Activated CD4-positive, alpha-beta T cell treated with anti-CD3 and anti-CD28 coated beads for 48 hours (primary cell): ENCODE measurements at regions not wholly inside any gene's neighbourhood (a gene's known extent, or its start where the extent isn't known, plus 50 kb on each side); places are given as distances from the start of the nearest gene placed in this dataset.
"Not testable (repeated sequence)": the region's sequence is repeated elsewhere in the genome, so short reads cannot be mapped to it uniquely, and the experiment has no call there.

Source experiments
- DNase-seq: peaks from one replicate; pipeline ENCODE4 v3.0.0-alpha.2; 2020

DNA sequence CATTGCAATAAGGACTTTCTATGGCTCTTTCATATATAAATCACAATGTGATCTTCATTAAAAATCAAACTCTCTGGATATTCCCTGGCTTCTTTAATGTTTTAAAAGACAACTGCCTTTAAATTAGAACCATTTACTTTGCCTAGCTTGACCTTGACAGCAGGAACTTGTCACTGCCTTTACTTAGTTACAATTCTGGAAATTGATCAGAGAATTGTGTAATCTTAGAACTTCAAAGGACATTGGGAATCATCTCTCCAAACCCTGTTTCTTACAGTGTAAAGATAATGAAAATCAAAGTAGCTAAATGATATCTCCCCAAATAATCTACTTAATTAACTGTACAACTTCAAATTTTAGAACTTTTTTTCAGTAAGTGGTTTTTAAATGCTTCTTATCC is 517.6 kb upstream of the CCDC179 start:
- DNase-seq = no peak

DNA sequence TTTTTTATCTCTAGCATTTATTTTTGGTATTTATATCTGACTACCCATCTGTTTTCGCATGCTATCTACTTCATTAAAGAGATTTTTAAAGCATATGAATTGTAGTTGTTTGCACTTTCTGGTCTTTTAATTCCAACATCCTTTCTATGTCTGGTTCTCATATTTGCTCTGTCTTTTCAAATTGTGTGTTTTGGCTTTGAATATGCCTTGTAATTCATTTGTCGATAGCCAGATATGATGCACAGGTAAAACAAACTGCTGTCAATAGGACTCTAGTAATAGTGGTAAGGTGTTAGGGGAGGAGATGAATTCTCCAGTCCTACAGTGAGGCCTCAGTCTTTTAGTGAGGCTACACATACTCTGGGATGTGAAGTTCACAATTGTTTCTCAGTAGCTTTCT is 530.8 kb upstream of the CCDC179 start:
- DNase-seq = no peak

- DNase-seq = no peak
Observed at GRCh38 chr11:23398052-23398451, 537.8 kb upstream of the CCDC179 start.

DNA sequence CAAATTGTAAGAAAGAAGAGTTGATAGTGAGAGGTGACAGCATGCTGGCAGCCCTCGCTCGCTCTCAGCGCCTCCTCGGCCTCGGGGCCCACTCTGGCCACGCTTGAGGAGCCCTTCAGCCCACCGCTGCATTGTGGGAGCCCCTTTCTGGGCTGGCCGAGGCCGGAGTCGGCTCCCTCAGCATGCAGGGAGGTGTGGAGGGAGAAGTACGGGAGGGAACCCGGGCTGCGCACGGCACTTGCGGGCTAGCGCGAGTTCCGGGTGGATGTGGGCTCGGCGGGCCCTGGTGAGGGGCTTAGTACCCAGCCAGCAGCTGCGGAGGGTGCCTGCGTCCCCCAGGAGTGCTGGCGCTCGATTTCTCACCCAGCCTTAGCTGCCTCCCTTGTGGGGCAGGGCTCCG is 539.7 kb upstream of the CCDC179 start:
- no peak for DNase-seq

DNA sequence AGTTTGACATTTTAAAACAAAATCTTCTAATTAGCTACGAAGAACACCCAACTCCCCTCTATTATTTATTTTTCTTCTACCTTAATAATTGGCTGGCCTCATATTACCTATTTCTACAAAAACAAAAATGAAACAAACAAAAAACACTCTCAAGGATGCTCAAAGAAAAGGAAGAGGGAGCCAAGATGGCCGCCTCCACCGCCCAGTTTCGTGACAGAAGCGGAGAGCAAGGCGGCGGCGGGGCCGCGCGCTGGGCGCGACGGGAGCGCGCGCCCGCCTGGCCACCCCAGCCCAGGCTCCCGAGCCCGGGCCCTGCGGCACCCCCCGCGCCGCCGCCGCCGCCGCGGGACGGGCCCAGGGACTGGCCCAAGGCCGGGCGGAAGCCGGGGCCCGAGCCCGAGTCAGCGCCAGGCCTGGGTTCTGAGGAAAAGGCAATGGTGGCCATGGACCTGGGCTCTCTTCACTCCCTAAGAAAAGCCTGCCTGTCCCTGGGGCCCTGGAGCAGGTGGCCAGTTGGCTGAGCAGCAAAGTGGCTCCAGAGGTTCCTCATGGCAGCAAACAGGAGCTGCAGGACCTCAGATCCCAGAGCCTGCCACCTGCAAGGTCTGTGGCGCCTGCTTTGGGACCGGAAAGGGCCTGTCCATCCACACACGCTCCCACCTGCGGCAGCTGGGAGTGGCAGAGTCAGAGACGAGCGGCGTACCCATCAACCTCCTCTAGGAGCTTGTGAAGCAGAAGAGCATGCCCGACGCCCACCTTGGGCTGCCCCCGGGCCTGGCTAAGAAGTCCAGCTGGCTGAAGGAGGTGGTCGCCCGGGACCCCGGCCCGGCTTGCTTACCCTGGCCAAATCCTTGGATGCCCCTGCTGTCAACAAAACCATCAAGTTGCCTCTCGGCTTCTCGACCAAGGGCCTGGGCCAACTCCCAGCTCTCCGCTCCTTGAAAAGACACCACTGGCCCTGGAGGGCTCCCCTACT is 543.2 kb upstream of the CCDC179 start:
- no peak for DNase-seq

GRCh38 chr11:23404225-23405160 is 544.2 kb upstream of the CCDC179 start:
- DNase-seq = no peak

GRCh38 chr11:23405350-23405937 is 545.2 kb upstream of the CCDC179 start:
- no peak for DNase-seq

- no peak for DNase-seq
Observed at GRCh38 chr11:23406131-23406819, 546.0 kb upstream of the CCDC179 start.

- no peak for DNase-seq
Observed at GRCh38 chr11:23413057-23413456, 552.8 kb upstream of the CCDC179 start.

- DNase-seq = no peak
Observed at GRCh38 chr11:23423104-23423503, 562.8 kb upstream of the CCDC179 start.

DNA sequence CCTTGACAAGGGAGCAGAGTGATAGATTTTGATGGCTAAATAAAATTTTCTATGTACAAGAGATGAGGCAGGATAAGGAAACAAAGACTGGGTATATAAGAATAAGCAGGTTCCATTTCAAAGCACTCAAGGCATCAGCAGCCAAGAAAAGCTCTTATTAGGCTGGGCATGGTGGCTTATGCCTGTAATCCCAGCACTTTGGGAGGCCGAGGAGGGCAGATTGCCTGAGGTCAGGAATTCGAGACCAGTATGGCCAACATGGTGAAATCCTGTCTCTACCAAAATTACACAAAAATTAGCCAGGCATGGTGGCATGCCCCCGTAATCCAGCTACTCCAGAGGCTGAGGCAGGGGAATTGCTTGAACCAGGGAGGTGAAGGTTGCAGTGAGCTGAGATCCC is 563.4 kb upstream of the CCDC179 start:
- no peak for DNase-seq

DNA sequence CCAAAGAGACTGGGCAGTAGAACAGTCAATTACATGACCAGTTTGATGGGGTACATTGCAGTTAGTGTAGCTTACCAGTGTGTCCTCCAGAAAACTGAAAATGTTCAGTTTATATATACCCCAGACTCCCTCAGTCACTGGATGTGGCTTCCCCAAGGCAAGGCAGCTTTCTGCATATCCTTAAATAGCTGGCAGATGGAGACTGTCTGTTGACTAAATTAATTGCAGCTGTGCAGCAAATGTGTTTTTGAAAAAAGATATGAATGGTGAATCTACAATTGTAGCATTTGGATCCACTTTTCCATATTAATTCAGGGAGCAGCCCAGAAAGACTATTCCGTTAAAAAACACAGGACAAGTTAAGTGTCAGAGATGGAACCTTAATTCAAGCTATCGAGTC is 565.1 kb upstream of the CCDC179 start:
- DNase-seq = no peak

DNA sequence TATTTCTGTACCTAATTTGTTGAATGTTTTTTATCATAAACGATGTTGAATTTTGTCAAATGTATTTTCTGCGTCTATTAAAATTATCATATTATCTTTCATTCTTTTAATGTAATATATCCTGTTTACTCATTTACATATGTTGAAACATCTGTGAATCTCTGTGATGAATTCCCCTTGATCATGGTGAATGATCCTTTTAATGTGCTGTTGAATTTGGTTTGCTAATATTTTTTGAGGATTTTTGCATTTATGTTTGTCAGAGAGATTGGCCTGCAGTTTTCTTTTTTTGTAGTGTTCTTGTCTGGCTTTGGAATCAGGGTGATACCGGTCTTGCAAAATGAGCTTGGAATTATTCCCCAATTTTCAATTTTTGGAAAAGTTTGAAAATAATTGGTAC is 569.3 kb upstream of the CCDC179 start:
- no peak for DNase-seq

- no peak for DNase-seq
Observed at GRCh38 chr11:23453522-23453921, 593.2 kb upstream of the CCDC179 start.

- no peak for DNase-seq
Observed at GRCh38 chr11:23455321-23455891, 595.1 kb upstream of the CCDC179 start.

GRCh38 chr11:23457641-23458040 is 597.4 kb upstream of the CCDC179 start:
- no peak for DNase-seq

DNA sequence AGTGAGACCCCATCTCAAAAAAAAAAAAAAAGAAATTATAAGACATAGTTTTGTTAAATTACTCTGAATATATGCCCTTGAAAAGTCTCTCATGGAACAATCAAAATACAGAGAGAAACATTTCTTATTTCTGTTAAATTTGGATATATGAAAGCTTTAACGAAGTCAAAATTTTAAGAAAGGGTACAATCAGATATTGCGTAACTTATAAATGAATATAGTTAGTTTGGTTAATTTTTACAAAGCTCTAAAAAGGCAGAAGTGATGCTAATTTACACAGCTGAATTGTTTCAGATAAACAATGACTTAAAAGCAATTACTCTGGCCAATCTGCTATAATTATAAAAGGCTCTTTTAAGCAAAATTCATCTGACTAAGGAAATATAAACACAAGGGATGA is 611.6 kb upstream of the CCDC179 start:
- DNase-seq = no peak

DNA sequence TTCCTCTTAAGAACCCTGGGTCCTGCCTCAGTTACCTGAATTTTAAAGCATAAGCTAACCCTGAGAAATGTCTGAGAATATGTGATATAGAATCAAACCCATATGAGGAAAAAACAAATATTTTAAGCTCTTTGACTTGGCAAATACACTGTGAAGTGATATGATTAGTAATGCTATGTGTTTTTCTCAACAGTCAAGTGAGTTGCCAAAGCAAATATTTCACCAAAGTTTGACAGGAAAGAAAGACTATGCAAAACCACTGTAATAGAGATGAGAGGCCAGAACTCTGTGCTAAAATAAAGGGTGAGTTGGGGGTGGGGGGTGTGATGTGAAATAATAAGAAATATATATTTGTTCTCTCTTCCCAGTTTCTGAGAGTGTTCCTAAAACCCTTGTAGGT is 613.5 kb upstream of the CCDC179 start:
- DNase-seq = no peak

- DNase-seq = no peak
Observed at GRCh38 chr11:23480736-23481135, 620.5 kb upstream of the CCDC179 start.

DNA sequence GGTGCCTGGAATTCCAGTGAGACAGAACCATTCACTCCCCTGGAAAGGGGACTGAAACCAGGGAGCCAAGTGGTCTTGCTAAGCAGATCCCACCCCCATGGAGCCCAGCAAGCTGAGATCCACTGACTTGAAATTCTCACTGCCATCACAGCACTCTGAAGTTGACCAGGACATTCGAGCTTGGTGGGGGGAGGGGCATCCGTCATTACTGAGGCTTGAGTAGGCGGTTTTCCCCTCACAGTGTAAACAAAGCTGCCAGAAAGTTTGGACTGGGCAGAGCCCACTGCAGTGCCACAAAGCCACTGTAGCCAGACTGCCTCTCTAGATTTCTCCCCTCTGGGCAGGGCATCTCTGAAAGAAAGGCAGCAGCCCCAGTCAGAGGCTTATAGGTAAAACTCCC is 623.9 kb upstream of the CCDC179 start:
- DNase-seq = not testable (repeated sequence)

DNA sequence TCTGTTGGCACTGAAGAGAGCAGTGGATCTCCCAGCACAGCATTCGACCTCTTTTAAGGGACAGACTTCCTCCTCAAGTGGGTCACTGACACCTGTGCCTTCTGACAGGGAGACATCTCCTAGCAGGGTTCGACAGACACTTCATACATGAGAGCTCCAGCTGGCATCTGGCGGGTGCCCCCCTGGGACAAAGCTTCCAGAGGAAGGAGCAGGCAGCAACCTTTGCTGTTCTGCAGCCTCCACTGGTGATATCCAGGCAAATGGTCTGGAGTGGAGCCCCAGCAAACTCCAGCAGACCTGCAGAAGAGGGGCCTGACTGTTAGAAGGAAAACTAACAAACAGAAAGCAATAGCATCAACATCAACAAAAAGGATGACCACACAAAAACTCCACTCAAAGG is 624.3 kb upstream of the CCDC179 start:
- DNase-seq = not testable (repeated sequence)

GRCh38 chr11:23490557-23491235 is 630.4 kb upstream of the CCDC179 start:
- DNase-seq = no peak
